ENCODE measurements at regions not wholly inside any gene's neighbourhood (a gene's known extent, or its start where the extent isn't known, plus 50 kb on each side); places are given as distances from the start of the nearest gene placed in this dataset.

DNA sequence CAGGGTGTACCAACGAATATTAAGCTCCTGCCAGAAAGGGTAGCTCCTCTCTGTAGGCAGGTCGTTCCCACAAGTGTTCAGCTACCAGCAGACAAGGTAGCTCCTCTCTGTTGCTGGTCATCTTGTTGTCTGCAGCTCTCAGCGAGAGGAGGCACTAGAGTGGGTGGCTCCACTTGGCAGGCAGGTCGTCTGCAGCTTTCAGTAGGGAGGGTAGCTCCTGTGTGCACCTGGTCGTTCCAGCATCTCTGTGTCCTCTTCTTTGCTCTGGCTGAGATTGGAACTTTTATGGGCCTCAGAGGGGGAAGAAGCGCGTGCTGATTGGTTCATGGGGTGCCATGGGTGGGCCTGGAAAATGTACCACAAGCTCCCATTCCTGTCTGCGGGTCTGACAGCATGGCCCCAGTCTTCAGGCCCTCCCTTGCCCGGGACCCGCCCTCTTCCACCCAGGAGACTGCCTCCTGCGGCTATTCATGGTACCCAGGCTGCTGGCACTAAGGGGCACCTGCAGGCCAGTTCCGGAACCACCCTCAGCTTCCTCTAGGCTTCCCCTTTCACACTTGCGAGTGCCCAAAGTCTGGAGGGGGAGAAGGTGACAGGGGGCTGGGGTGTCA is 63.9 kb upstream of the CACNA2D1 start:
- in situ Hi-C loops (cut with MboI): no loop called here
- RAD21 ChIA-PET (ENCODE audit: unreplicated experiment): interaction anchor here (1.0 to 2.1 kb wide), 4 partner anchors 9 to 312 kb away, joined by 3 to 11 read pairs (median 6); no protein-coding TSS in a partner anchor
- FAIRE-seq (no peak), DNase-seq (ENCODE audit: low read depth, low spot score) (no peak), ATAC-seq (peak; percentile 33)
- Histone ChIP-seq H3K27me3 (replicated peaks in 1 of 2; ENCODE audit: control insufficient read depth in 2 of 2, insufficient read depth in 2 of 2, low read length in 1 of 2) (no peaks in the 10 kb centered on the region), H3K9me3 (replicated peaks; ENCODE audit: control insufficient read depth, insufficient read depth, low read length) (no peaks in the 10 kb centered on the region), H2AFZ (ENCODE audit: control insufficient read depth, low read depth, low read length) (no peak overlapping the region), H4K20me1 (ENCODE audit: control insufficient read depth, insufficient read depth) (no peaks in the 10 kb centered on the region), H3K4me3 (no peak overlapping the region), H3K36me3 (ENCODE audit: control insufficient read depth in 2 of 2, insufficient read depth in 2 of 2, low read length in 1 of 2) (no peaks in the 10 kb centered on the region), H3K9ac (ENCODE audit: control insufficient read depth, insufficient read depth, low read length) (no peak overlapping the region), H3K4me2 (ENCODE audit: control insufficient read depth, insufficient read depth) (no peak overlapping the region), H3K4me1 (ENCODE audit: control insufficient read depth, insufficient read depth, low read length) (no peaks in the 10 kb centered on the region), H3K79me2 (ENCODE audit: control insufficient read depth, insufficient read depth, low read length) (no peaks in the 10 kb centered on the region), H3K27ac (ENCODE audit: control insufficient read depth, insufficient read depth) (no peak overlapping the region)
- no TSS peak for BruUV-seq (replicated peaks)
- CTCF ChIA-PET: interaction anchor here (0.5 to 1.6 kb wide), 6 partner anchors 26 to 273 kb away, joined by 3 to 9 read pairs (median 4); no protein-coding TSS in a partner anchor
- SMC1A ChIA-PET (ENCODE audit: uncharacterized antibody, unreplicated experiment): interaction anchor here (0.9 to 2.7 kb wide), 13 partner anchors 10 to 279 kb away, joined by 3 to 15 read pairs (median 5); no protein-coding TSS in a partner anchor
- intact Hi-C loops (cut with micrococcal nuclease; ENCODE audit: unreplicated experiment): no loop called here
- no peak for TF ChIP-seq ZNF384 (IDR thresholded peaks at IDR 0.05; ENCODE audit: borderline replicate concordance, low read depth, low read length)
- TF ChIP-seq PML (IDR thresholded peaks at IDR 0.05; ENCODE audit: low read length): no peak
- TF ChIP-seq CBFB (IDR thresholded peaks at IDR 0.05; ENCODE audit: low read depth): no peak
- no peak for TF ChIP-seq BRCA1 (IDR thresholded peaks at IDR 0.05; ENCODE audit: low read depth, low read length)
- POLR2A ChIA-PET: interaction anchor here (1.2 kb wide), 1 partner anchor 14 kb away, joined by 3 read pairs; no protein-coding TSS in a partner anchor
- 23% methylated on average over 13 of the region's 13 CpGs for WGBS (ENCODE audit: insufficient coverage, insufficient replicate concordance, low lambda C conversion rate, missing lambda C conversion rate)

DNA sequence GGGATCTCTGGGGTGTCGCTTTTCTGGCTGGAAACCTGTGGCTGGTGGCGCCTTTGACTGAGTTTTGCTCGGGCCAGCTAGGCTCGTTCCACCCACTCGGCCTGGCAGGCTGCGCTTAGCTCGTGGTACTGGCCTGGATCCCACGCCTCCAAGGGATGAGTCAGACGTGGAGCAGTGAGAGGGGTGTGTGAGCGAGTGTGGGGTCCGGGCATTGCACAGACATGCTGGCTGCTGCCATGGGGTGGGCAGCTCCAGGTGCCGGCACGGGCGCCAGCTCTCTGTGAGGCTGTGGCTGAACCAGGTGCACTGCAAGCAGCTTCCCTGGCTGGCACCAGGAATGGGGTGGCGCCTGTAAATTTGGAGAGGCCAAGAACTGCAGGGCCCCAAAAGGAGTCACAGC is 63.1 kb upstream of the CACNA2D1 start:
- CTCF ChIA-PET: interaction anchor here (0.5 to 1.7 kb wide), 13 partner anchors 13 to 1006 kb away, joined by 3 to 9 read pairs (median 3); no protein-coding TSS in a partner anchor
- no peaks in the 10 kb centered on the region for H3K79me2 ChIP-seq (ENCODE audit: control insufficient read depth, insufficient read depth, low read length)
- RAD21 ChIA-PET (ENCODE audit: unreplicated experiment): interaction anchor here (0.8 to 2.1 kb wide), 5 partner anchors 8 to 311 kb away, joined by 3 to 11 read pairs (median 5); no protein-coding TSS in a partner anchor
- in situ Hi-C loops (cut with MboI): no loop called here
- no peak overlapping the region for H3K27ac ChIP-seq (ENCODE audit: control insufficient read depth, insufficient read depth)
- DNase-seq (ENCODE audit: low read depth, low spot score) (no peak), FAIRE-seq (no peak), ATAC-seq (peak; percentile 36)
- no peaks in the 10 kb centered on the region for H3K36me3 ChIP-seq (ENCODE audit: control insufficient read depth in 2 of 2, insufficient read depth in 2 of 2, low read length in 1 of 2)
- H3K4me1 ChIP-seq (ENCODE audit: control insufficient read depth, insufficient read depth, low read length): no peaks in the 10 kb centered on the region
- SMC1A ChIA-PET (ENCODE audit: uncharacterized antibody, unreplicated experiment): interaction anchor here (0.7 to 2.7 kb wide), 13 partner anchors 9 to 278 kb away, joined by 3 to 15 read pairs (median 4); no protein-coding TSS in a partner anchor
- WGBS (ENCODE audit: insufficient coverage, insufficient replicate concordance, low lambda C conversion rate, missing lambda C conversion rate): 49% methylated on average over 15 of the region's 15 CpGs
- POLR2A ChIA-PET: interaction anchor here (1.2 kb wide), 1 partner anchor 13 kb away, joined by 3 read pairs; no protein-coding TSS in a partner anchor
- H3K9me3 ChIP-seq (replicated peaks; ENCODE audit: control insufficient read depth, insufficient read depth, low read length): no peaks in the 10 kb centered on the region
- H3K27me3 ChIP-seq (replicated peaks in 1 of 2; ENCODE audit: control insufficient read depth in 2 of 2, insufficient read depth in 2 of 2, low read length in 1 of 2): no peaks in the 10 kb centered on the region
- H3K4me2 ChIP-seq (ENCODE audit: control insufficient read depth, insufficient read depth): no peak overlapping the region
- intact Hi-C loops (cut with micrococcal nuclease; ENCODE audit: unreplicated experiment): no loop called here
- no peaks in the 10 kb centered on the region for H4K20me1 ChIP-seq (ENCODE audit: control insufficient read depth, insufficient read depth)
- no peak overlapping the region for H3K9ac ChIP-seq (ENCODE audit: control insufficient read depth, insufficient read depth, low read length)
- no peak overlapping the region for H2AFZ ChIP-seq (ENCODE audit: control insufficient read depth, low read depth, low read length)
- H3K4me3 ChIP-seq: no peak overlapping the region
- BruUV-seq (replicated peaks): no TSS peak
- TF ChIP-seq TARDBP (IDR thresholded peaks at IDR 0.05; ENCODE audit: borderline replicate concordance): no peak
- TF ChIP-seq, protein P1, sequence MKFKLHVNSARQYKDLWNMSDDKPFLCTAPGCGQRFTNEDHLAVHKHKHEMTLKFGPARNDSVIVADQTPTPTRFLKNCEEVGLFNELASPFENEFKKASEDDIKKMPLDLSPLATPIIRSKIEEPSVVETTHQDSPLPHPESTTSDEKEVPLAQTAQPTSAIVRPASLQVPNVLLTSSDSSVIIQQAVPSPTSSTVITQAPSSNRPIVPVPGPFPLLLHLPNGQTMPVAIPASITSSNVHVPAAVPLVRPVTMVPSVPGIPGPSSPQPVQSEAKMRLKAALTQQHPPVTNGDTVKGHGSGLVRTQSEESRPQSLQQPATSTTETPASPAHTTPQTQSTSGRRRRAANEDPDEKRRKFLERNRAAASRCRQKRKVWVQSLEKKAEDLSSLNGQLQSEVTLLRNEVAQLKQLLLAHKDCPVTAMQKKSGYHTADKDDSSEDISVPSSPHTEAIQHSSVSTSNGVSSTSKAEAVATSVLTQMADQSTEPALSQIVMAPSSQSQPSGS (IDR thresholded peaks at IDR 0.05; ENCODE audit: low read length): no peak
- TF ChIP-seq SPI1 (IDR thresholded peaks at IDR 0.05; ENCODE audit: borderline replicate concordance, insufficient read depth, low read depth, low read length): no peak
- TF ChIP-seq NR2C2 (IDR thresholded peaks at IDR 0.05; ENCODE audit: borderline replicate concordance, control insufficient read depth, insufficient read length, low read depth): no peak
- TF ChIP-seq CBX5 (IDR thresholded peaks at IDR 0.05; ENCODE audit: low read depth): no peak
- TF ChIP-seq ETV6 (conservative IDR thresholded peaks at IDR 0.05 in 1 of 2, IDR thresholded peaks at IDR 0.05 in 1 of 2; ENCODE audit: borderline replicate concordance in 1 of 2, low read depth in 1 of 2): no peak
- no peak for TF ChIP-seq POLR2A (IDR thresholded peaks at IDR 0.05; ENCODE audit: low read depth, low read length)
- no peak for TF ChIP-seq MYC (IDR thresholded peaks at IDR 0.05; ENCODE audit: insufficient read depth, insufficient read length, insufficient replicate concordance, low read length, severe bottlenecking)
- no peak for TF ChIP-seq POLR2AphosphoS5 (IDR thresholded peaks at IDR 0.05; ENCODE audit: low read length)
- TF ChIP-seq NR2F1 (conservative IDR thresholded peaks at IDR 0.05): no peak
